H9 (cell line): ENCODE measurements at regions not wholly inside any gene's neighbourhood (a gene's known extent, or its start where the extent isn't known, plus 50 kb on each side); places are given as distances from the start of the nearest gene placed in this dataset.

Experiments
- DNase-seq: peaks from one replicate; pipeline ENCODE4 v3.0.0-alpha.2; 2017
- H2AFZ ChIP-seq: one replicate; pipeline ENCODE4 v1.6.1; 2013; ENCODE audit warnings: mild to moderate bottlenecking, low read length, control low read depth, moderate library complexity
- H2AK5ac ChIP-seq: 2 replicates; pipeline ENCODE4 v1.6.1; 2013; ENCODE audit warnings: low read length, control low read depth, mixed read lengths; ENCODE audit not compliant: insufficient read length
- H2BK120ac ChIP-seq: one replicate; pipeline ENCODE4 v1.6.1; 2013; ENCODE audit warnings: low read depth, mild to moderate bottlenecking, low read length, control low read depth, inconsistent platforms; ENCODE audit not compliant: poor library complexity, severe bottlenecking
- H2BK12ac ChIP-seq: 2 replicates; pipeline ENCODE4 v1.6.1; 2013; ENCODE audit warnings: low read length, control low read depth, mixed read lengths, low read depth; ENCODE audit not compliant: insufficient read length
- H2BK15ac ChIP-seq: 2 replicates; pipeline ENCODE4 v1.6.1; 2013; ENCODE audit warnings: low read depth, low read length, control low read depth
- H2BK20ac ChIP-seq: one replicate; pipeline ENCODE4 v1.6.1; 2013; ENCODE audit warnings: low read depth, mild to moderate bottlenecking, low read length, control low read depth, inconsistent platforms; ENCODE audit not compliant: poor library complexity, severe bottlenecking
- H2BK5ac ChIP-seq: 2 replicates; pipeline ENCODE4 v1.6.1; 2013; ENCODE audit warnings: low read length, control low read depth, mixed read lengths; ENCODE audit not compliant: insufficient read length
- H3K14ac ChIP-seq: 2 replicates; pipeline ENCODE4 v1.6.1; 2013; ENCODE audit warnings: low read length, control low read depth; ENCODE audit not compliant: insufficient read depth
- H3K18ac ChIP-seq: 2 replicates; pipeline ENCODE4 v1.6.1; 2013; ENCODE audit warnings: low read depth, mild to moderate bottlenecking, mixed read lengths, low read length, control low read depth; ENCODE audit not compliant: insufficient read length
- H3K23ac ChIP-seq: 2 replicates; pipeline ENCODE4 v1.6.1; 2013; ENCODE audit warnings: low read length, control low read depth, mixed read lengths, low read depth; ENCODE audit not compliant: insufficient read length
- H3K23me2 ChIP-seq: 2 replicates; pipeline ENCODE4 v1.6.1; 2013; ENCODE audit warnings: low read depth, mild to moderate bottlenecking, mixed read lengths, low read length, control low read depth; ENCODE audit not compliant: insufficient read length, poor library complexity, severe bottlenecking
- H3K27ac ChIP-seq: 2 replicates; pipeline ENCODE4 v1.5.1; 2013; ENCODE audit warnings: low read length, control low read depth, mixed read lengths, low read depth; ENCODE audit not compliant: insufficient read length
- H3K27me3 ChIP-seq: 2 replicates; pipeline ENCODE4 v1.6.1; 2013; ENCODE audit warnings: low read length, control low read depth, inconsistent platforms; ENCODE audit not compliant: insufficient read depth
- H3K4ac ChIP-seq: 2 replicates; pipeline ENCODE4 v1.6.1; 2013; ENCODE audit warnings: low read depth, mild to moderate bottlenecking, control low read depth, inconsistent platforms, low read length, moderate library complexity
- H3K4me1 ChIP-seq: 2 replicates; pipeline ENCODE4 v1.6.1; 2013; ENCODE audit warnings: low read length, control low read depth, inconsistent platforms; ENCODE audit not compliant: insufficient read depth
- H3K4me2 ChIP-seq: 2 replicates; pipeline ENCODE4 v1.6.1; 2013; ENCODE audit warnings: low read length, control low read depth, mixed read lengths; ENCODE audit not compliant: insufficient read length, insufficient read depth
- H3K56ac ChIP-seq: 2 replicates; pipeline ENCODE4 v1.6.1; 2013; ENCODE audit warnings: low read depth, mild to moderate bottlenecking, mixed read lengths, low read length, control low read depth; ENCODE audit not compliant: insufficient read length
- H3K79me1 ChIP-seq: 2 replicates; pipeline ENCODE4 v1.6.1; 2013; ENCODE audit warnings: low read depth, mild to moderate bottlenecking, moderate library complexity, low read length, control low read depth, inconsistent platforms; ENCODE audit not compliant: insufficient read depth, poor library complexity, severe bottlenecking
- H3K79me2 ChIP-seq: 2 replicates; pipeline ENCODE4 v1.6.1; 2013; ENCODE audit warnings: low read length, control low read depth, inconsistent platforms; ENCODE audit not compliant: insufficient read depth
- H3K9ac ChIP-seq: 2 replicates; pipeline ENCODE4 v1.6.1; 2013; ENCODE audit warnings: low read length, control low read depth, mixed read lengths; ENCODE audit not compliant: insufficient read length; ENCODE audit errors: extremely low read depth
- H3K9me3 ChIP-seq: one replicate; pipeline ENCODE4 v1.6.1; 2013; ENCODE audit warnings: low read depth, low read length, inconsistent platforms; ENCODE audit not compliant: control insufficient read depth
- H3T11ph ChIP-seq: one replicate; pipeline ENCODE4 v1.6.1; 2013; ENCODE audit warnings: mild to moderate bottlenecking, low read length, control low read depth, inconsistent platforms
- H4K20me1 ChIP-seq: one replicate; pipeline ENCODE4 v1.6.1; 2013; ENCODE audit not compliant: control insufficient read depth, insufficient read length, insufficient read depth
- H4K5ac ChIP-seq: 2 replicates; pipeline ENCODE4 v1.6.1; 2013; ENCODE audit warnings: low read depth, mild to moderate bottlenecking, mixed read lengths, low read length, control low read depth; ENCODE audit not compliant: insufficient read length
- H4K8ac ChIP-seq: replicated peaks from 2 replicates; pipeline ENCODE4 v1.6.1; 2013; ENCODE audit warnings: low read length, control low read depth, mixed read lengths, low read depth; ENCODE audit not compliant: insufficient read length
- H4K91ac ChIP-seq: 2 replicates; pipeline ENCODE4 v1.6.1; 2013; ENCODE audit warnings: low read depth, mild to moderate bottlenecking, moderate library complexity, mixed read lengths, low read length, control low read depth; ENCODE audit not compliant: insufficient read length
- H3K27ac Mint-ChIP-seq, 3 experiments: 2 replicates in 2 of 3; 3 replicates in 1 of 3; pipeline ENCODE4 v1.8.0; 2020 to 2021; ENCODE audit warnings: mixed read lengths in 3 of 3, mild to moderate bottlenecking in 1 of 3, moderate library complexity in 1 of 3
- H3K27me3 Mint-ChIP-seq: 2 replicates; pipeline ENCODE4 v1.8.0; 2021; ENCODE audit warnings: low read depth, mild to moderate bottlenecking, moderate library complexity, mixed read lengths
- H3K36me3 Mint-ChIP-seq, 3 experiments: 2 replicates in 2 of 3; 3 replicates in 1 of 3; pipeline ENCODE4 v1.8.0; 2020 to 2021; ENCODE audit warnings: low read depth in 3 of 3, mixed read lengths in 3 of 3; ENCODE audit not compliant: insufficient read depth in 1 of 3
- H3K4me1 Mint-ChIP-seq, 2 experiments: 2 replicates each; pipeline ENCODE4 v1.8.0; 2020; ENCODE audit warnings: mixed read lengths in 2 of 2
- H3K4me3 Mint-ChIP-seq, 2 experiments: 2 replicates in 1 of 2; 3 replicates in 1 of 2; pipeline ENCODE4 v1.8.0; 2020 to 2021; ENCODE audit warnings: mild to moderate bottlenecking in 2 of 2, mixed read lengths in 2 of 2, moderate library complexity in 1 of 2
- H3K9me3 Mint-ChIP-seq, 2 experiments: 2 replicates in 1 of 2; 3 replicates in 1 of 2; pipeline ENCODE4 v1.8.0; 2020; ENCODE audit warnings: mild to moderate bottlenecking in 2 of 2, mixed read lengths in 2 of 2, moderate library complexity in 1 of 2
- CTCF ChIP-seq: fragments of 200-600 bp; sonication (generic); conservative IDR thresholded peaks from 3 replicates; pipeline ENCODE4 v1.8.0; 2021; ENCODE audit warnings: antibody characterized with exemption, mild to moderate bottlenecking

GRCh38 chr4:64822405-64822804 is 413.2 kb upstream of the TECRL start:
- no peak overlapping the region for H4K91ac ChIP-seq
- H3K23ac ChIP-seq = no peak overlapping the region
- no peak for TF ChIP-seq CTCF
- no peak overlapping the region for H3T11ph ChIP-seq
- H3K79me1 ChIP-seq = no peaks in the 10 kb centered on the region
- H2BK12ac ChIP-seq = no peak overlapping the region
- Mint-ChIP-seq H3K27me3 (no peaks in the 10 kb centered on the region), H3K4me1 (no peaks in the 10 kb centered on the region), H3K27ac (no peak overlapping the region), H3K4me3 (no peak overlapping the region), H3K9me3 (no peaks in the 10 kb centered on the region), H3K36me3 (no peaks in the 10 kb centered on the region)
- DNase-seq = no peak
- no peak overlapping the region for H2AFZ ChIP-seq
- no peak overlapping the region for H3K18ac ChIP-seq
- no peak overlapping the region for H2AK5ac ChIP-seq
- H3K27me3 ChIP-seq = no peaks in the 10 kb centered on the region
- H3K4me1 ChIP-seq = no peaks in the 10 kb centered on the region
- no peak overlapping the region for H3K4ac ChIP-seq
- no peaks in the 10 kb centered on the region for H3K9me3 ChIP-seq
- H3K27ac ChIP-seq = no peak overlapping the region
- no peak overlapping the region for H2BK20ac ChIP-seq
- H3K4me2 ChIP-seq = no peak overlapping the region
- no peak overlapping the region for H4K8ac ChIP-seq
- H3K14ac ChIP-seq = no peak overlapping the region
- H4K5ac ChIP-seq = no peak overlapping the region
- no peaks in the 10 kb centered on the region for H3K79me2 ChIP-seq
- H3K23me2 ChIP-seq = no peaks in the 10 kb centered on the region
- H2BK15ac ChIP-seq = no peak overlapping the region
- no peak overlapping the region for H2BK120ac ChIP-seq
- H4K20me1 ChIP-seq = no peaks in the 10 kb centered on the region
- no peak overlapping the region for H2BK5ac ChIP-seq
- no peak overlapping the region for H3K9ac ChIP-seq
- H3K56ac ChIP-seq = no peak overlapping the region
